ENCODE measurements at regions not wholly inside any gene's neighbourhood (a gene's known extent, or its start where the extent isn't known, plus 50 kb on each side); places are given as distances from the start of the nearest gene placed in this dataset.
"Not testable (repeated sequence)": the region's sequence is repeated elsewhere in the genome, so short reads cannot be mapped to it uniquely, and the experiment has no call there.

DNA sequence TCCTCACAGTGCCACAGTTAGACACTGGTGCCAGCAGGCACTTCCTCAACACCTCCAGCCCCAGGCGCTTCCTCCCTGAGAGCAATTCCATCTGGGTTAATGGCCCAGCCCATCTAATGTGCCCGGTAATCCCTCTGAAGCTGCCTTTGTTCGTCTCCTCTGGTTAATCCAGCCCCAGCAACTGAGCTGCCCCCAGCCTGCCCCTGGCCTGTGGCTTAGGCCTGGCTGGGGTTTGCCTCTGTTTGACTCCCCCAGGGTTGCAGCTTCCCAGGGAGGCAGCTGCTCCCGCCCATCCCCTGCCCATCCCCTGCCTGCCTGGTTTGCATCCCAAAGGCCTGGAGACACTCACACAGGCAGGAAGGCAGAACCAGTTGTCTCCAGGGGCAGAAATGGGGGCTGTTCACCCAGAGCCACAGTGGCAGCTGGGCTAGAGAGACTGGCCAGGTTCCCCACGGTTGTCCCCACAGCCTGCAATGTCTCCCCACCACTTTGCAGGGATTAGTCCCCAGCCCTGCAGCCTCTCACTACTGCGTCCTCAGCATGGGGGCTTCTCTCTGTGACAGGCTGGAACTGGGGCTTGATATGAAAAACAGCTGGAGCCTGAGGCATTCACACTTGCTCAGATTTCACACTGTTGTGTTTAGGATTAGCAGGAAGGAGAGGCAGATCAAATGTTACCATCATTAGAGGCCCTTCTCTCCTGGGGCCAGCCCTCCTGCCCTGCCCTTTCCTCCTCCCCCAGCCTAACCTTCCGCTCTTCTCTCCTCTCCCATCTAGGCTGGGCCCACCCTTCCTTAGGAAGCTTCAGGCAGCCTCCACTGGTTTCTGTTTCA, 120.2 kb downstream of the TLR5 start:
- H3K27ac Mint-ChIP-seq, result no peak overlapping the region
- ATAC-seq (no peak), DNase-seq (no peak)
- H3K4me1 Mint-ChIP-seq (ENCODE audit: low read depth), result peaks cover 3% of the 10 kb centered on the region
- H3K36me3 Mint-ChIP-seq (ENCODE audit: low read depth), result no peaks in the 10 kb centered on the region
- no peaks in the 10 kb centered on the region for H3K27me3 Mint-ChIP-seq (ENCODE audit: low read depth)
- CTCF ChIA-PET, result no interaction called here
- POLR2A ChIA-PET, result no interaction called here
- H3K9me3 Mint-ChIP-seq (ENCODE audit: insufficient read depth), result no peaks in the 10 kb centered on the region
- H3K4me3 Mint-ChIP-seq, result no peak overlapping the region

DNA sequence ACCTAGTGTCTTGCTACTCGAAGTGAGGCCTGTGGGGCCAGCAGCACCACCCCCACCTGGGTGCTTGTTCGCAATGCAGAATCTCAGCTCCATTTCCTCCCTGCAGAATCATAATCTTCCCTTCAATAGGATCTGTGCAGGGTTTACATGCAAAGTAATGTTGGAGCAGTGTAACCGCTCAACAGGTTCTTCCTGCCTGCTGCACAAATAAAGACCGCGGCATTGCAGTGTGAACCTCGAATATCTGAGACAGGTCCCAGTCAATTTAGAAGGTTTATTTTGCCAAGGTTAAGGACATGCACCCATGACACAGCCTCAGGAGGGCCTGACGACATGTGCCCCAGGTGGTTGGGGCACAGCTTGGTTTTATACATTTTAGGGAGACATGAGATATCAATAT, 119.2 kb downstream of the TLR5 start:
- H3K9me3 Mint-ChIP-seq (ENCODE audit: insufficient read depth), result no peaks in the 10 kb centered on the region
- ATAC-seq (no peak), DNase-seq (no peak)
- CTCF ChIA-PET, result no interaction called here
- no peaks in the 10 kb centered on the region for H3K36me3 Mint-ChIP-seq (ENCODE audit: low read depth)
- peaks cover 3% of the 10 kb centered on the region for H3K4me1 Mint-ChIP-seq (ENCODE audit: low read depth)
- no peak overlapping the region for H3K27ac Mint-ChIP-seq
- no peak overlapping the region for H3K4me3 Mint-ChIP-seq
- POLR2A ChIA-PET, result no interaction called here
- H3K27me3 Mint-ChIP-seq (ENCODE audit: low read depth), result no peaks in the 10 kb centered on the region

DNA sequence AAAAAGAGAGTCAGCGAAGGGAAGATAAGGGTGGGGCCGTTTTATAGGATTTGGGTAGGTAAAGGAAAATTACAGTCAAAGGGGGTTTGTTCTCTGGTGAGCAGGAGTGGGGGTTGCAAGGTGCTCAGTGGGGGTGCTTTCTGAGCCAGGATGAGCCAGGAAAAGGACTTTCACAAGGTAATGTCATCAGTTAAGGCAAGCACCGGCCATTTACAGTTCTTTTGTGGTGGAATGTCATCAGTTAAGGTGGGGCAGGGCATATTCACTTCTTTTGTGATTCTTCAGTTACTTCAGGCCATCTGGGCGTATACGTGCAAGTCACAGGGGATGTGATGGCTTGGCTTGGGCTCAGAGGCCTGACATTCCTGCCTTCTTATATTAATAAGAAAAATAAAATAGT, 118.6 kb downstream of the TLR5 start:
- not testable (repeated sequence) for H3K27ac Mint-ChIP-seq

DNA sequence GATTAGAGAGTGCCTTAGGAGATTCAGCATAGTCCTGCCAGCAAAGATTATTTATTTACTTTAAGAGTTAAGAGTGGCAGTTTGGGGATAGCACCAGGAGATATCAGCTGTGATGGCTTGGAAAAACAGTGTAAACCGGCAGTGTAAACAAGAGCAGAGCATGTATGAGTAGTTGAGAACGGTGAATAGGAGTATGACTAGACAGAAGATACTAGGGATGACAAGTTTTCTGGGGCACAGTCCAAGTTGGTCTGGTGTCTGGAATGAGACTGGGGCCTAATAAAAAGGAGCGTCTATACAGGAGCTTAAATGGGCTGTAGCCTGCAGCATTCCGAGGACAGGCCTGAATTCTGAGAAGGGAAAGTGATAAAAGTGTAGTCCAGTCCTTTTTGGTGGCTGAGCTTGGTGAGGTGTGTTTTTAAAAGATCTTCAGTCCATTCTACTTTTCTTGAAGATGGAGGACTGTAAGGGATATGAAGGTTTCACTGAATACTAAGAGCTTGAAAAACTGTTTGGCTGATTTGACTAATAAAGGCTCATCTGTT, 117.8 kb downstream of the TLR5 start:
- CTCF ChIA-PET, POLR2A ChIA-PET, ATAC-seq: not testable (repeated sequence)

More for the DNA sequence above, 118.6 kb downstream of the TLR5 start:
- H3K4me3 Mint-ChIP-seq; H3K9me3 Mint-ChIP-seq (ENCODE audit: insufficient read depth); DNase-seq; H3K27me3 Mint-ChIP-seq (ENCODE audit: low read depth); H3K36me3 Mint-ChIP-seq (ENCODE audit: low read depth); CTCF ChIA-PET; POLR2A ChIA-PET; H3K4me1 Mint-ChIP-seq (ENCODE audit: low read depth); ATAC-seq: not testable (repeated sequence)

DNA sequence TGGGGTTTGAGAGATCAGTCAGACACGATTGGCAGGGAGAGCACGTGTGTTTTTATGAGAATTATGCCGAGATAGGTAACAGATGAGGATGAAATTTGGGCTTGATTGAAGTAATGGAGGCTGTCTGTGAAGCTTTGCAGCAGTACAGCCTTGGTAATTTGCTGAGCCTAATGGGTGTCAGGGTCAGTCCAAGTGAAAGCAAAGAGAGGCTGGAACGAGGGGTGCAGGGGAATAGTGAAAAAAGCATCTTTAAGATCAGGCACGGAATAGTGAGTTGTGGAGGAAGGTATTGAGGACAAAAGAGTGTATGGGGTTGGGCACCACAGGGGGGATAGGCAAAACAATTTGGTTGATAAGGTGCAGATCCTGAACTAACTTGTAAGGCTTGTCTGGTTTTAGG, 116.4 kb downstream of the TLR5 start:
- CTCF ChIA-PET, DNase-seq: not testable (repeated sequence)

More for the DNA sequence above, 117.8 kb downstream of the TLR5 start:
- H3K4me1 Mint-ChIP-seq (ENCODE audit: low read depth); H3K4me3 Mint-ChIP-seq; H3K27me3 Mint-ChIP-seq (ENCODE audit: low read depth); H3K9me3 Mint-ChIP-seq (ENCODE audit: insufficient read depth); DNase-seq; H3K36me3 Mint-ChIP-seq (ENCODE audit: low read depth); H3K27ac Mint-ChIP-seq: not testable (repeated sequence)

DNA sequence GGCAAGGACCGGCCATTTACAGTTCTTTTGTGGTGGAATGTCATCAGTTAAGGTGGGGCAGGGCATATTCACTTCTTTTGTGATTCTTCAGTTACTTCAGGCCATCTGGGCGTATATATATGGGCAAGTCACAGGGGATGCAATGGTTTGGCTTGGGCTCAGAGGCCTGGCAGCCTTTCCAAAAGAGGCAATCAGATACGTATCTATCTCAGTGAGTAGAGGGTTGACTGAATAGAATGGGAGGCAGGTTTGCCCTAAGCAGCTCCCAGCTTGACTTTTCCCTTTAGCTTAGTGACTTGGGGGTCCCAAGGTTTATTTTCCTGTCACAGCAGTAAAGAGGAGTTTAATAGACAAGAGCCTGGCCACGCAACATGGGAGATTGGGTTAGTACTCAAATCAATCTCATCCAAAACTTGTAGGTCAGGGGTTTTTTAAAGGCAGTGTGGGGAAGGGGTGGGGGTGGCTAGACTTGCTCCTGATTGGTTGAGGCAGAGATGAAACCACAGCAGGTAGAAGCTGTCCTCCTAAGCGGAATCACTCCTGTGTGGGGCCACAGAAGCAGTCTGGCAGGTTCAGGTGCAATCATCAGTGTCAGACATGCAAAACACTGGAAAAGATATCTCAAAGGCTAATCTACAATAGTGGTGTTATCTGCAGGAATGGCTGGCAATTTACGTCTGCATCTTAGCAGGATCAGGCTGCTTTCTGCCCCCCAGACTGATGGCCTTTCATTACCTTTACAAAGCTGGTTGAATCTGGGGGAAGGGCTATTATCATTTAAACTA, 112.9 kb downstream of the TLR5 start:
- CTCF ChIA-PET, result interaction anchor here (1.2 kb wide), 1 partner anchor 94 kb away, joined by 4 read pairs; no protein-coding TSS in a partner anchor
- ATAC-seq (no peak), DNase-seq (no peak)
- Mint-ChIP-seq H3K27me3 (ENCODE audit: low read depth) (peaks cover 5% of the 10 kb centered on the region), H3K9me3 (ENCODE audit: insufficient read depth) (no peaks in the 10 kb centered on the region), H3K27ac (no peak overlapping the region), H3K4me3 (no peak overlapping the region), H3K4me1 (ENCODE audit: low read depth) (peaks cover 3% of the 10 kb centered on the region), H3K36me3 (ENCODE audit: low read depth) (no peaks in the 10 kb centered on the region)
- POLR2A ChIA-PET, result no interaction called here

More for the DNA sequence above, 116.4 kb downstream of the TLR5 start:
- H3K4me1 Mint-ChIP-seq (ENCODE audit: low read depth); H3K27me3 Mint-ChIP-seq (ENCODE audit: low read depth); POLR2A ChIA-PET; H3K9me3 Mint-ChIP-seq (ENCODE audit: insufficient read depth); H3K27ac Mint-ChIP-seq; ATAC-seq; H3K4me3 Mint-ChIP-seq; H3K36me3 Mint-ChIP-seq (ENCODE audit: low read depth): not testable (repeated sequence)

DNA sequence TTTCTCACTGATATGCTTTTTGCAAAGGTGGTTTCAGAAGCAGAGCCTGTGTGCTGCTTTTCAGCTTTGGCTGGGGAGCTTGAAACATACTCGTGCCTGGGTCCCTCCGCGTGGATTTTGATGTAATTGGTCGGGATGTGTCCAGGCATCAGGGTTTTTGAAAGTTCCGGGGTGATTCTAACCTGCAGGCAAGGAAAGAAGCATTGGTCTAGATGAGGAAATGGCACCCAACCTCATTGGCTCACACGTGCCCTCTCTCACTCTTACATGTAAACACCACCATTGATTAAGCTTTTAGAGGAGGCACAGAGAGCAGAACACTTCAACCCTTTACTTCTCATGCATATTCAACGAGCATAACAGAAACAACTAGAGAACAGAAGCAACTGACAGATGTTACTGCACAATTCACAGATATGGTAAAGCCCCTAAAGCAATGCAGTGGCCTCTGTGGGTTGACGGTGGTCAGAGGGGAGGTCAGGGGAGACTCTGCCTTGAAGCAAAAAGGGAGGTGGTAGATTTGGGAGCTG, 112.1 kb downstream of the TLR5 start:
- no peak overlapping the region for H3K27ac Mint-ChIP-seq
- POLR2A ChIA-PET, result no interaction called here
- H3K4me3 Mint-ChIP-seq, result no peak overlapping the region
- CTCF ChIA-PET, result interaction anchor here (1.2 kb wide), 1 partner anchor 93 kb away, joined by 4 read pairs; no protein-coding TSS in a partner anchor
- no peaks in the 10 kb centered on the region for H3K9me3 Mint-ChIP-seq (ENCODE audit: insufficient read depth)
- ATAC-seq, result no peak
- no peak for DNase-seq
- H3K27me3 Mint-ChIP-seq (ENCODE audit: low read depth), result peaks cover 5% of the 10 kb centered on the region
- H3K4me1 Mint-ChIP-seq (ENCODE audit: low read depth), result peaks cover 3% of the 10 kb centered on the region
- no peaks in the 10 kb centered on the region for H3K36me3 Mint-ChIP-seq (ENCODE audit: low read depth)

DNA sequence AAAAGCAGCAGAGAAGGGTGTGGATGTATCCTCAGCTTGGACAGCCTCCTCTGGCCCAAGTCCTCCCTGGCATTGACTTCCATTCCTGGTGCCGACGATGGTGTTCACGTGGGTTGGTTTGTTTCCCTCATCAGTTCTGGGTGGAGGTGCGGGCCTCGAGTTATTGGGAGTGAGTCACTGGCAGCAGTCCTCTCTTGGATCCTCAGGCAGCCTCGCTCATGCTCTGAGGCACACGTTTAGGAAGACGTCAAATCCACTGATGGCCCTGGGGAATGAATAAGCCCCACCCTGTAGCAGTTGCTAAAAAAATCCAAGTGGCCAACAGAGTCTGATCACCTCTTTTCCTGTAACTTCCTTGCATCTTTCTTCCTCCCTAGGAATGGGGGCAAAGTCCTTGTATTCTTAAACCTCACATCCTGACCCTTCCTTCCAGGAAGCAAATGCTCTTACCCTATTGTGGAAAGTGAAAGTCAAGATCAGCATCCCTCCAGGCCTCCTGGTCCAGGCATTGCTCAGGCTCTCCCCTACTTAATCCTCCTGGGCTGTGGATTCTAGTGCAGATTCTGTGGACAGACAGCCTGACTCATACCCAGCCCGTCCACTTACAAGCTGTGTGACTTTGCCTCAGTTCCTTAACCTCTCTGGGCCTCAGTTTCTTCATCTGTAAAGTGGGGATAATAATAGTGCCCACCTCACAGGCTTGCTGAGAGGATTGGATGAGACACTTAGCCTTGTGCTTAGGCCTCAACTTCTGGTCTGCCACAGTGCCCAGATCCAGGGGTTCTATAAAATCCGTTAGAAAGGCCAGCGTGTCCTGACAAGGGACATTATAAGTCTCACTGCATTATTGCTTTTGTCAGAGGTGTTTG, 111.1 kb downstream of the TLR5 start:
- ChIA-PET CTCF (interaction anchor here (1.2 kb wide), 1 partner anchor 92 kb away, joined by 4 read pairs; no protein-coding TSS in a partner anchor), POLR2A (no interaction called here)
- H3K4me3 Mint-ChIP-seq, result no peak overlapping the region
- ATAC-seq (no peak), DNase-seq (no peak)
- H3K9me3 Mint-ChIP-seq (ENCODE audit: insufficient read depth), result no peaks in the 10 kb centered on the region
- H3K36me3 Mint-ChIP-seq (ENCODE audit: low read depth), result no peaks in the 10 kb centered on the region
- peaks cover 5% of the 10 kb centered on the region for H3K27me3 Mint-ChIP-seq (ENCODE audit: low read depth)
- H3K27ac Mint-ChIP-seq, result no peak overlapping the region
- H3K4me1 Mint-ChIP-seq (ENCODE audit: low read depth), result no peaks in the 10 kb centered on the region

DNA sequence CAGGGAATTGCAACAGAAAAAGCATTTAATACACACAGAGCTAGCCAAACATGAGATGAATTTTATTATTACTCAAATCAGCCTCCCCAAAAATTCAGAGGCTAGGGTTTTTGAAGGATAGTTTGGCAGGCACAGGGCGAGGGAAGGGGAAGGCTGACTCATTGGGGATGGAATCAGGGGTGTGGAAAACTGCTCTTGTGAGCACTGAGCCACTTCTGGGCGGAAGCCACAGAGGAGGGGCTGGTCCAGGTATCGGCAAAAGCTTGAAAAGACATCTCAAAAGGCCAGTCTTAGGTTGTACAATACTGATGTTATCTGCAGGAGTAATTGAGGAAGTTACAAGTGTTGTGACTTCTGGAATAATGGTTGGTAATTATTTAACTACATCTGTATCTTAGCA, 109.4 kb downstream of the TLR5 start:
- ChIA-PET POLR2A (no interaction called here), CTCF (no interaction called here)
- H3K4me1 Mint-ChIP-seq (ENCODE audit: low read depth), result no peaks in the 10 kb centered on the region
- H3K9me3 Mint-ChIP-seq (ENCODE audit: insufficient read depth), result no peaks in the 10 kb centered on the region
- no peaks in the 10 kb centered on the region for H3K36me3 Mint-ChIP-seq (ENCODE audit: low read depth)
- ATAC-seq (no peak), DNase-seq (no peak)
- H3K27ac Mint-ChIP-seq, result no peak overlapping the region
- H3K27me3 Mint-ChIP-seq (ENCODE audit: low read depth), result peaks cover 5% of the 10 kb centered on the region
- no peak overlapping the region for H3K4me3 Mint-ChIP-seq

DNA sequence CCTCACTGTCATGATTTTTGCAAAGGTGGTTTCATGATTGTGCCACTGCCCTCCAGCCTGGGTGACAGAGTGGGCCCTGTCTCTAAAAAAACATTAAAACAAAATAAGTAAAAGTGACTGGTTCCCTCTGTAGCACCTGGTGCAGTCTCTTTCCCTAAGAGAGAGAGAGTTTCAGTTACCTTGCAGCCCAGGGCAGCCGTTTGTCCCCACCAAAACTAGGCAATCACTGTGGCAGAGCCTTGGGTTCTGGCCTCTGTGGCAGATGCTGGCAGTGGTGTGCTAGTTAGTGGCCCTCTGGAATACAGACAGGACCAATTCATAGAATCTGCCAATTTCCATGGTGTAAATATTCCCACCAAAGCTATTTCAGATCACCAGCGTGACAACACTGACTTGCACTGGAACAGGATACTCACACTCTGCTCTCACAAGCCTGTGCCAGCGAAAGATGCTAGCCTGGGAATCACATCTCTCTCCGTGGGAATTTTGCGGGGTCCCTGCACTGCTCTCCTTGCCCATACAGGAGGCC, 108.7 kb downstream of the TLR5 start:
- Mint-ChIP-seq H3K4me3 (no peak overlapping the region), H3K36me3 (ENCODE audit: low read depth) (no peaks in the 10 kb centered on the region), H3K27ac (no peak overlapping the region), H3K9me3 (ENCODE audit: insufficient read depth) (no peaks in the 10 kb centered on the region), H3K27me3 (ENCODE audit: low read depth) (peaks cover 5% of the 10 kb centered on the region), H3K4me1 (ENCODE audit: low read depth) (no peaks in the 10 kb centered on the region)
- POLR2A ChIA-PET, result no interaction called here
- CTCF ChIA-PET, result no interaction called here
- ATAC-seq (no peak), DNase-seq (no peak)

DNA sequence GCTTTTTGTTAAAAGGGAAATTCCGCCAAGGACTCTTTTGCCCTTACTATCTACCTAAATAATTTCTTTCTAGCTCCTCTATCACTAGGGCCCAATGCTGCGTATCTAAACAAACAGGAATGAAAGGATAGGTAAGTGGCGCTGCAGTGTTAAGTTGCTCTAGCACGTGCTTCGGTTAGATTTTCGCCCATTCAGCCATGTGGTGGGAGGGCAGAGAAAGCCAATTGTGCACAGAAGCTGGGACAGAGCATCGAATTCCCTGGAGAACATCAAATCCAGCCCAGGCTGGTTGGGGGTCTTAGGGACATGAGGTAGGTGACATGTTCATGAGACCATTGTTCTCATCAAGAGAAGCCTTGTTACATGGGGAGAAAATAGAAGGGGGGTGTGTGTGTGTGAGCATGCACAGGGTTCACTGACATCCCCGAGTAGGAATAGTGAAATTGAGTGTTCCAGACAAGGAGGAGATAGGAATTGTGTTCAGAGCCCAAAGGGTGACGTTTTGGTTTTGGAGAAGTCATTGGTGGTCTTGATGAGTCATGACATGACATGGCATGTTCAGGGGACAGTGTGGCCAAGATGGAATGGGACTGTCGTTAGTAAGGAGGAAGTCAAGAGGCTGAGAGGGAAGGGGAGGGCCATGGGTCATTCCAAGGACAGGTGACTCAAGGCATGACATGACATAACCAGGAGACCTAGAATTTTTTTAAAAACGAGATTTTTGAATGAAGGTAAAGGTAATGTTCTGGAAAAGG, 107.1 kb downstream of the TLR5 start:
- DNase-seq (no peak), ATAC-seq (no peak)
- Mint-ChIP-seq H3K4me1 (ENCODE audit: low read depth) (no peaks in the 10 kb centered on the region), H3K27ac (no peak overlapping the region), H3K36me3 (ENCODE audit: low read depth) (no peaks in the 10 kb centered on the region), H3K4me3 (no peak overlapping the region), H3K27me3 (ENCODE audit: low read depth) (peaks cover 5% of the 10 kb centered on the region), H3K9me3 (ENCODE audit: insufficient read depth) (no peaks in the 10 kb centered on the region)
- ChIA-PET POLR2A (no interaction called here), CTCF (no interaction called here)
